ENCODE measurements at regions not wholly inside any gene's neighbourhood (a gene's known extent, or its start where the extent isn't known, plus 50 kb on each side); places are given as distances from the start of the nearest gene placed in this dataset.

- TF ChIP-seq CTCF (IDR thresholded peaks at IDR 0.05; ENCODE audit: low read depth, low read length) (no peak), POLR2A (IDR thresholded peaks at IDR 0.05; ENCODE audit: extremely low read depth, insufficient read length) (no peak), MAX (IDR thresholded peaks at IDR 0.05; ENCODE audit: low read depth, low read length) (no peak)
Observed at GRCh38 chr17:55925440-55925839, 174.6 kb downstream of the PCTP start.
